Panc1 (cell line): ENCODE measurements at regions not wholly inside any gene's neighbourhood (a gene's known extent, or its start where the extent isn't known, plus 50 kb on each side); places are given as distances from the start of the nearest gene placed in this dataset.

Experiments used
- ATAC-seq: fragments of 200-7000 bp; cut with Tn5 transposase; 2 replicates; pipeline ENCODE4 v1.9.1; 2020; ENCODE audit warnings: mild to moderate bottlenecking, moderate library complexity
- BruUV-seq: library from RNA; stranded (reverse); fragments of 400-500 nt; replicated peaks from 2 replicates; lab custom pipeline; 2021; lab: Mats Ljungman, UMichigan
- CTCF ChIA-PET: fragments of 300-600 bp; sonication (Branson Sonifier 250); formaldehyde crosslinking; loops from one replicate; lab custom pipeline; 2022; ENCODE audit warnings: antibody characterized with exemption; lab: Charles Lee
- POLR2A ChIA-PET: fragments of 300-600 bp; sonication (Branson Sonifier 250); formaldehyde crosslinking; loops from one replicate; lab custom pipeline; 2022; ENCODE audit warnings: antibody characterized with exemption; lab: Charles Lee
- DNase-seq: peaks from one replicate; pipeline ENCODE4 v3.0.0-alpha.2; 2010; ENCODE audit warnings: low read depth, low spot score
- H3K27ac ChIP-seq: 2 replicates; pipeline ENCODE4 v1.5.1; 2011; ENCODE audit warnings: mild to moderate bottlenecking, low read length, inconsistent platforms
- H3K27me3 ChIP-seq: fragments of 200-500 bp; sonication (Bioruptor generic); 2 replicates; pipeline ENCODE4 v1.6.0; 2014; ENCODE audit warnings: low read length, inconsistent platforms; ENCODE audit not compliant: control insufficient read depth, insufficient read depth
- H3K36me3 ChIP-seq: fragments of 200-500 bp; sonication (Bioruptor generic); 2 replicates; pipeline ENCODE4 v1.5.1; 2014; ENCODE audit warnings: inconsistent platforms, mild to moderate bottlenecking, low read length, moderate library complexity; ENCODE audit not compliant: control insufficient read depth, insufficient read depth
- H3K4me1 ChIP-seq: 2 replicates; pipeline ENCODE4 v1.5.1; 2011; ENCODE audit warnings: inconsistent platforms, mild to moderate bottlenecking, low read length, moderate library complexity; ENCODE audit not compliant: control insufficient read depth, insufficient read depth
- H3K4me3 ChIP-seq, 2 experiments: 2 replicates each; pipeline ENCODE4 v1.5.1; 2011 to 2012; ENCODE audit warnings: low read depth in 2 of 2, low read length in 2 of 2, mild to moderate bottlenecking in 2 of 2, inconsistent platforms in 1 of 2, moderate library complexity in 1 of 2
- H3K9me3 ChIP-seq: fragments of 200-500 bp; sonication (Bioruptor generic); 2 replicates; pipeline ENCODE4 v1.5.1; 2014; ENCODE audit warnings: low read depth, mild to moderate bottlenecking, inconsistent platforms, low read length, moderate library complexity; ENCODE audit not compliant: control insufficient read depth, insufficient read depth
- CTCF ChIP-seq: fragments of 450-650 bp; IDR thresholded peaks from 2 replicates; pipeline ENCODE4 v1.5.1; 2017; ENCODE audit warnings: mild to moderate bottlenecking
- POLR2AphosphoS5 ChIP-seq: IDR thresholded peaks from 2 replicates; pipeline ENCODE4 v1.6.1; 2012; ENCODE audit warnings: mild to moderate bottlenecking, low read depth, low read length, moderate library complexity
- REST ChIP-seq, 2 experiments: IDR thresholded peaks; 2 replicates each; pipeline ENCODE4 v1.6.1; 2011 to 2012; ENCODE audit warnings: low read depth in 2 of 2, control low read depth in 1 of 2, low read length in 1 of 2, mild to moderate bottlenecking in 1 of 2, moderate library complexity in 1 of 2; ENCODE audit not compliant: insufficient read depth in 1 of 2
- SIN3A ChIP-seq: IDR thresholded peaks from 2 replicates; pipeline ENCODE4 v1.6.1; 2012; ENCODE audit warnings: low read depth, mild to moderate bottlenecking, low read length, moderate library complexity, borderline replicate concordance; ENCODE audit not compliant: insufficient read depth
- TCF7L2 ChIP-seq: IDR thresholded peaks from 2 replicates; pipeline ENCODE4 v1.6.1; 2011; ENCODE audit warnings: mild to moderate bottlenecking, low read depth, low read length, inconsistent platforms
- in situ Hi-C: cut with HindIII; loops from 2 replicates; pipeline ENCODE4 v1.10.0; 2016; ENCODE audit warnings: low sequenced_read_pairs, low pct_unique_long_range_greater_than_20kb
- intact Hi-C: fragments of 100-400 bp; cut with micrococcal nuclease; formaldehyde crosslinking; loops from one replicate; pipeline ENCODE4 v1.10.0; 2022; ENCODE audit not compliant: unreplicated experiment

- H3K36me3 ChIP-seq: no peaks in the 10 kb centered on the region
- intact Hi-C loops (no loop called here), in situ Hi-C loops (no loop called here)
- H3K4me1 ChIP-seq: no peaks in the 10 kb centered on the region
- no peak overlapping the region for H3K27ac ChIP-seq
- no peaks in the 10 kb centered on the region for H3K9me3 ChIP-seq
- ChIA-PET POLR2A (no interaction called here), CTCF (no interaction called here)
- no peak for ATAC-seq
- no peak overlapping the region for H3K4me3 ChIP-seq
- no peaks in the 10 kb centered on the region for H3K27me3 ChIP-seq
- no peak for DNase-seq
- BruUV-seq: no TSS peak
- no peak for TF ChIP-seq POLR2AphosphoS5
- no peak for TF ChIP-seq CTCF
- TF ChIP-seq SIN3A: no peak
- TF ChIP-seq REST (IDR thresholded peaks at IDR 0.05; ENCODE audit: insufficient read depth in 1 of 2, low read depth in 2 of 2, low read length in 1 of 2): no peak
- no peak for TF ChIP-seq TCF7L2
Measured at GRCh38 chr6:6942091-6942490, 165.7 kb upstream of the RREB1 start.

- no peaks in the 10 kb centered on the region for H3K9me3 ChIP-seq
- no peaks in the 10 kb centered on the region for H3K27me3 ChIP-seq
- no peak overlapping the region for H3K27ac ChIP-seq
- H3K4me3 ChIP-seq: no peak overlapping the region
- H3K4me1 ChIP-seq: no peaks in the 10 kb centered on the region
- ChIA-PET CTCF (interaction anchor here (0.7 kb wide), 1 partner anchor 12 kb away, joined by 3 read pairs; no protein-coding TSS in a partner anchor), POLR2A (no interaction called here)
- in situ Hi-C loops (no loop called here), intact Hi-C loops (no loop called here)
- TF ChIP-seq REST (IDR thresholded peaks at IDR 0.05; ENCODE audit: insufficient read depth in 1 of 2, low read depth in 2 of 2, low read length in 1 of 2) (no peak), SIN3A (no peak), CTCF (no peak), TCF7L2 (no peak), POLR2AphosphoS5 (no peak)
- no TSS peak for BruUV-seq
- ATAC-seq (no peak), DNase-seq (no peak)
- H3K36me3 ChIP-seq: no peaks in the 10 kb centered on the region
Measured at GRCh38 chr6:6942831-6943230, 164.9 kb upstream of the RREB1 start.
